Ishikawa (cell line): ENCODE measurements at regions not wholly inside any gene's neighbourhood (a gene's known extent, or its start where the extent isn't known, plus 50 kb on each side); places are given as distances from the start of the nearest gene placed in this dataset.

Experiments used
- EGR1 ChIP-seq: IDR thresholded peaks from 2 replicates; pipeline ENCODE4 v1.6.1; 2012
- TCF12 ChIP-seq: IDR thresholded peaks from 2 replicates; pipeline ENCODE4 v1.6.1; 2012; ENCODE audit warnings: low read depth
- TF ChIP-seq, protein P1 (sequence below): IDR thresholded peaks from 2 replicates; pipeline ENCODE4 v1.6.1; 2012

DNA sequence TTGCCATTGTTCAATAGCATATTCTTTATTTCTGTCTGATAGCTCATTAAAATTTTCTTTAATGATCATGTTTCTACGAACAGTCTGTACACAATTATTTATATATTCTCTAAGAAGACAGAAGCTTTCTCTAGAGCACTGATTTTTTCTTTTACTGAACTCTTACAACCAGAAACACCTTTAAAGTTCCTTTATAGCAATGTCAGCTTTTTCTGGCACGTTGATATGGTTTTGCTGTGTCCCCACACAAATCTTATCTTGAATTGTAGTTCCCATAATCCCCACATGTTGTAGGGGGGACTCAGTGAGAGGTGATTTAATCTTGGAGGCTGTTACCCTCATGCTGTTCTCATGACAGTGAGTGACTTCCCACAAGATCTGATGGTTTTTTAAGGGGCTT lies 299.4 kb downstream of the PPARGC1A start:
- TF ChIP-seq TCF12: no peak
- TF ChIP-seq EGR1: no peak
- TF ChIP-seq, protein P1, sequence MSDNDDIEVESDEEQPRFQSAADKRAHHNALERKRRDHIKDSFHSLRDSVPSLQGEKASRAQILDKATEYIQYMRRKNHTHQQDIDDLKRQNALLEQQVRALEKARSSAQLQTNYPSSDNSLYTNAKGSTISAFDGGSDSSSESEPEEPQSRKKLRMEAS: no peak
